ENCODE measurements at regions not wholly inside any gene's neighbourhood (a gene's known extent, or its start where the extent isn't known, plus 50 kb on each side); places are given as distances from the start of the nearest gene placed in this dataset.
"Not testable (repeated sequence)": the region's sequence is repeated elsewhere in the genome, so short reads cannot be mapped to it uniquely, and the experiment has no call there.

DNA sequence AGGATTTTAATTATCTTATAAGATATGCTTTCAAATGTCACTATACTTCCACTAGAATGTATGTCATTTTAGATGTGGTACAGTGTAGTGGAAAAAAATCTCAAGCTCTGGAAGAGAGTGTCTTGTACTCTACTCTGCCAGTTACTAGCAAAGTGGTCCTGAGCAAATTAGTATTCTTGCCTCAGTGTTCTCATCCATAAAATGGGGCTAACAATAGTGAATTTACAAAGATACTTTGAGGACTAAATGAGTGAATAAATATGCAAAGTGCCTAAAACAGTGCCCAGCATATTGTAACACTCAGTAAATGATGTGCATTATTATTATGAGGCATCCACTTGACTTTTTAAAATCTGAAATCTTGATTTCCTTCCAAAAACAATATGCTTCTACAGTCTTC lies 488.9 kb upstream of the PHF14 start:
- TF ChIP-seq, protein P1, sequence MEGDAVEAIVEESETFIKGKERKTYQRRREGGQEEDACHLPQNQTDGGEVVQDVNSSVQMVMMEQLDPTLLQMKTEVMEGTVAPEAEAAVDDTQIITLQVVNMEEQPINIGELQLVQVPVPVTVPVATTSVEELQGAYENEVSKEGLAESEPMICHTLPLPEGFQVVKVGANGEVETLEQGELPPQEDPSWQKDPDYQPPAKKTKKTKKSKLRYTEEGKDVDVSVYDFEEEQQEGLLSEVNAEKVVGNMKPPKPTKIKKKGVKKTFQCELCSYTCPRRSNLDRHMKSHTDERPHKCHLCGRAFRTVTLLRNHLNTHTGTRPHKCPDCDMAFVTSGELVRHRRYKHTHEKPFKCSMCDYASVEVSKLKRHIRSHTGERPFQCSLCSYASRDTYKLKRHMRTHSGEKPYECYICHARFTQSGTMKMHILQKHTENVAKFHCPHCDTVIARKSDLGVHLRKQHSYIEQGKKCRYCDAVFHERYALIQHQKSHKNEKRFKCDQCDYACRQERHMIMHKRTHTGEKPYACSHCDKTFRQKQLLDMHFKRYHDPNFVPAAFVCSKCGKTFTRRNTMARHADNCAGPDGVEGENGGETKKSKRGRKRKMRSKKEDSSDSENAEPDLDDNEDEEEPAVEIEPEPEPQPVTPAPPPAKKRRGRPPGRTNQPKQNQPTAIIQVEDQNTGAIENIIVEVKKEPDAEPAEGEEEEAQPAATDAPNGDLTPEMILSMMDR (IDR thresholded peaks at IDR 0.05; ENCODE audit: low read depth, low read length), result no peak

DNA sequence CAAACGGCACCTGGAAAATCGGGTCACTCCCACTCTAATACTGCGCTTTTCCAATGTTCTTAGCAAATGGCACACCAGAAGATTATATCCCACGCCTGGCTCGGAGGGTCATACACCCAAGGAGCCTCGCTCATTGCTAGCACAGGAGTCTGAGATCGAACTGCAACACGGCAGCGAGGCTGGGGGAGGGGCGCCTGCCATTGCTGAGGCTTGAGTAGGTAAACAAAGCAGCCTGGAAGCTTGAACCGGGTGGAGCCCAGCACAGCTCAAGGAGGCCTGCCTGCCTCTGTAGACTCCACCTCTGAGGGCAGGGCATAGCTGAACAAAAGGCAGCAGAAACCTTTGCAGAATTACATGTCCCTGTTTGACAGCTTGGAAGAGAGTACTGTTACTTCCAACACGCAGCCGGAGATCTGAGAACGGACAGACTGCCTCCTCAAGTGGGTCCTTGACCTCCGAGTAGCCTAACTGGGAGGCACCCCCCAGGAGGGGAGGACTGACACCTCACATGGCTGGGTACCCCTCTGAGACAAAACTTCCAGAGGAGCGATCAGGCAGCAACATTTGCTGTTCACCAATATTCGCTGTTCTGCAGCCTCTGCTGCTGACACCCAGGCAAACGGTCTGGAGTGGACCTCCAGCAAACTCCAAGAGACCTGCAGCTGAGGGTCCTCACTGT lies 472.3 kb upstream of the PHF14 start:
- not testable (repeated sequence) for H3K4me3 ChIP-seq; H3K9me3 ChIP-seq (ENCODE audit: low read depth); H3K4me1 ChIP-seq (ENCODE audit: low read depth); DNase-seq (ENCODE audit: low read depth in 1 of 2, low spot score in 1 of 2); H3K27ac ChIP-seq; H3K27me3 ChIP-seq; H3K36me3 ChIP-seq

More for the DNA sequence above, 488.9 kb upstream of the PHF14 start:
- Histone ChIP-seq H3K27ac (no peak overlapping the region), H3K36me3 (no peaks in the 10 kb centered on the region), H3K27me3 (no peaks in the 10 kb centered on the region), H3K9me3 (ENCODE audit: low read depth) (no peaks in the 10 kb centered on the region), H3K4me3 (no peak overlapping the region), H3K4me1 (ENCODE audit: low read depth) (no peaks in the 10 kb centered on the region)
- DNase-seq (ENCODE audit: low read depth in 1 of 2, low spot score in 1 of 2), result no peak

DNA sequence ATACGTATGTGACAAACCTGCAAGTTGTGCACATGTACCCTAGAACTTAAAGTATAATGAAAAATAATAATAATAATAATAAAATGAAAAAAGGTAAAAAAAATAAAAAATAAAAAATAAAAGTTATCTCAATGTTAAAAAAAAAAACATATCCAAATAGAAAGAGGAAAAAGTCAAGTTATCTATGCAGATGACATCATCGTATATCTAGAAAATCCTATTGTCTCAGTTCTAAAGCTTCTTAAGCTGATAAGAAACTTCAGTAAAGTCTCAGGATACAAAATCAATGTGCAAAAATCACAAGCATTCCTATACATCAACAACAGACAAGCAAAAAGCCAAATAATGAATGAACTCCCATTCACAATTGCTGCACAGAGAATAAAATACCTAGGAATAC lies 466.6 kb upstream of the PHF14 start:
- no peak for DNase-seq (ENCODE audit: low read depth in 1 of 2, low spot score in 1 of 2)
- H3K27ac ChIP-seq, result no peak overlapping the region

DNA sequence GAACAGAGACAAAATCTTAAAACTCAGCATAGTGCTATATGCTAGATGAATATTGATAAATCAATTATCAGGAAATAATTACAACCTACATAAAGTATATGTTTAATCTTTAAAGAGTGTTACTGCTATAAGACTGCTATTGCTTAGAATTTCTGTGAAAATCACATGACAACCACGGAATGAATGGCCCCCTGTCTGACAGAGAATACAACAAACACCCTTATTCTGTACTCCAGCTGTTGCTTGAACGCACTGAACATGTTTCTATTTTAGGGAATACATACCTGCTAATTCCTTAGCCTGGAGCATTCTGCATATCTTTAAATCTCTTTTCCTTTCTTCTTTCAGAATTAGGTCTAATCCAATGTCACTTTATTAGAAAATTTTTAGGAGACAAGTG lies 452.4 kb upstream of the PHF14 start:
- no peak overlapping the region for H3K27ac ChIP-seq
- DNase-seq (ENCODE audit: low read depth in 1 of 2, low spot score in 1 of 2), result no peak
- H3K4me1 ChIP-seq (ENCODE audit: low read depth), result no peaks in the 10 kb centered on the region
- no peak overlapping the region for H3K4me3 ChIP-seq
- TF ChIP-seq, protein P1 (IDR thresholded peaks at IDR 0.05; ENCODE audit: low read depth, low read length), result no peak
- no peaks in the 10 kb centered on the region for H3K36me3 ChIP-seq
- H3K9me3 ChIP-seq (ENCODE audit: low read depth), result no peaks in the 10 kb centered on the region
- no peaks in the 10 kb centered on the region for H3K27me3 ChIP-seq

More for the DNA sequence above, 466.6 kb upstream of the PHF14 start:
- no peak overlapping the region for H3K4me3 ChIP-seq
- H3K27me3 ChIP-seq, result no peaks in the 10 kb centered on the region
- H3K9me3 ChIP-seq (ENCODE audit: low read depth), result no peaks in the 10 kb centered on the region
- H3K36me3 ChIP-seq, result no peaks in the 10 kb centered on the region
- TF ChIP-seq, protein P1 (IDR thresholded peaks at IDR 0.05; ENCODE audit: low read depth, low read length), result no peak
- no peaks in the 10 kb centered on the region for H3K4me1 ChIP-seq (ENCODE audit: low read depth)

DNA sequence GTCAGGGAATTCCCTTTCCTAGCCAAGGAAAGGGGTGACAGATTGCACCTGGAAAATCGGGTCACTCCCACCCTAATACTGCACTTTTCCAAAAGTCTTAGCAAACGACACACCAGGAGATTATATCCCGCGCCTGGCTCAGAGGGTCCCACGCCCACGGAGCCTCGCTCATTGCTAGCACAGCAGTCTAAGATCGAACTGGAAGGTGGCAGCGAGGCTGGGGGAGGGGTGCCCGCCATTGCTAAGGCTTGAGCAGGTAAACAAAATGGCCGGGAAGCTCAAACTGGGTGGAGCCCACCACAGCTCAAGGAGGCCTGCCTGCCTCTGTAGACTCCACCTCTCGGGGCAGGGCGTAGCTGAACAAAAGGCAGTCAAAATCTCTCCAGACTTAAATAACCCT lies 440.2 kb upstream of the PHF14 start:
- not testable (repeated sequence) for DNase-seq (ENCODE audit: low read depth in 1 of 2, low spot score in 1 of 2); H3K9me3 ChIP-seq (ENCODE audit: low read depth); H3K36me3 ChIP-seq; H3K27me3 ChIP-seq; H3K4me1 ChIP-seq (ENCODE audit: low read depth); H3K27ac ChIP-seq; H3K4me3 ChIP-seq

DNA sequence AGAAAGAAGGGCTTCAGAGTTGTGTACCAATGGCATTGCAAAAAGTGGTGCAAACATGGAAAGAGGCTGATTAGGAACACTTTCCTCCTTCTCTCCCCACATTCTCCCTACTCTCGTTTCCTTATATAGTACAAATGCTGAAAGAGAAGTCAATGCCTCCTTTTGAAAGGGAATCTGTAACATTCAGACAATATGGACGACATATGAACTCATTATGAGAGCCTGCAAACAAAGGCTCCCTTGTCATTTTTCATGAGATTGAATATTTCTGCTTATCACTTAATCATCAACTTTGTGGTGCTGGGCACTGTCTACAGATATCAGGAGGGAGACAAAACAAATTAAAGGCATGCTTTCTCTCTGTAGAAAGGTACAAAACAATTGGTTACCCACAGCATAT lies 437.1 kb upstream of the PHF14 start:
- Histone ChIP-seq H3K4me1 (ENCODE audit: low read depth) (no peaks in the 10 kb centered on the region), H3K27ac (no peak overlapping the region), H3K27me3 (no peaks in the 10 kb centered on the region), H3K36me3 (no peaks in the 10 kb centered on the region), H3K9me3 (ENCODE audit: low read depth) (no peaks in the 10 kb centered on the region), H3K4me3 (no peak overlapping the region)
- TF ChIP-seq, protein P1 (IDR thresholded peaks at IDR 0.05; ENCODE audit: low read depth, low read length), result no peak
- no peak for DNase-seq (ENCODE audit: low read depth in 1 of 2, low spot score in 1 of 2)

DNA sequence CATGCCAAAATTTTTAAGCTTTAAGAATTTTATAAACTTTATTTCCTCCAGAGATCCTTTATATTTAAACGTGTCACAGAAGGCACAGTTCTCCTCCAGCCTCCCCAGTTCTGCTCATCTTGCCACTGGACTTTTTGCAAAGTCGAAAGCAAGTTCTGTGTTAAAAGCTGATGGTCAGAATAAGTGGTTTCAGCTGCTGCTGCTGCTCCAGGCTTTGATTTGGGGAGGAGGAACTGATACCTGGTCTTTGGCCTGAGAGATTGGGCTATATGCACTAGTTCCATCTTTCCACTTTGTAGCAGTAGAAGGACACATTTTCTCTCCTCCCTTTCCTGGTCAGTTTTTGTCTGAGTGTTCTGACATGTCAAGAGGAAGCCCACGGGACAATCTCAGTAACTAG lies 435.9 kb upstream of the PHF14 start:
- TF ChIP-seq, protein P1 (IDR thresholded peaks at IDR 0.05; ENCODE audit: low read depth, low read length), result no peak
- no peak for DNase-seq (ENCODE audit: low read depth in 1 of 2, low spot score in 1 of 2)

More for the DNA sequence above, 435.9 kb upstream of the PHF14 start:
- no peak overlapping the region for H3K27ac ChIP-seq
- H3K9me3 ChIP-seq (ENCODE audit: low read depth), result no peaks in the 10 kb centered on the region
- H3K4me1 ChIP-seq (ENCODE audit: low read depth), result no peaks in the 10 kb centered on the region
- no peaks in the 10 kb centered on the region for H3K27me3 ChIP-seq
- H3K4me3 ChIP-seq, result no peak overlapping the region
- no peaks in the 10 kb centered on the region for H3K36me3 ChIP-seq

Measured in cardiac muscle cell (in vitro differentiated cells and primary cell).